CD4-positive, alpha-beta memory T cell (primary cell): ENCODE measurements at regions not wholly inside any gene's neighbourhood (a gene's known extent, or its start where the extent isn't known, plus 50 kb on each side); places are given as distances from the start of the nearest gene placed in this dataset.

ENCODE experiments used
- CTCF ChIA-PET: fragments of 350-600 bp; sonication (Branson Sonifier 250); formaldehyde crosslinking; loops from one replicate; lab custom pipeline; 2021; ENCODE audit warnings: inconsistent platforms; ENCODE audit not compliant: partially characterized antibody; lab: Charles Lee
- POLR2A ChIA-PET: fragments of 350-600 bp; sonication (Branson Sonifier 250); formaldehyde crosslinking; loops from one replicate; lab custom pipeline; 2021; ENCODE audit not compliant: partially characterized antibody; lab: Charles Lee
- DNase-seq, 5 donors: peaks; one replicate each; pipeline versions ENCODE4 v3.0.0 to v3.0.0-alpha.2; 2020 to 2022; ENCODE audit warnings: mixed read lengths in 1 of 5
- H3K27ac ChIP-seq: one replicate; pipeline ENCODE4 v1.7.0; 2013; ENCODE audit warnings: low read depth, low read length
- H3K27me3 ChIP-seq: 2 replicates; pipeline ENCODE4 v1.7.0; 2013; ENCODE audit warnings: mild to moderate bottlenecking, low read length, moderate library complexity; ENCODE audit not compliant: insufficient read depth
- H3K36me3 ChIP-seq: 2 replicates; pipeline ENCODE4 v1.7.0; 2013; ENCODE audit warnings: mild to moderate bottlenecking, low read length, moderate library complexity; ENCODE audit not compliant: insufficient read depth
- H3K4me1 ChIP-seq: 2 replicates; pipeline ENCODE4 v1.7.0; 2013; ENCODE audit warnings: mild to moderate bottlenecking, low read length, moderate library complexity; ENCODE audit not compliant: insufficient read depth
- H3K4me3 ChIP-seq, 2 donors: one replicate each; pipeline ENCODE4 v1.7.0; 2013; ENCODE audit warnings: low read length in 2 of 2, mild to moderate bottlenecking in 1 of 2
- H3K9me3 ChIP-seq, 2 donors: one replicate each; pipeline ENCODE4 v1.7.0; 2013; ENCODE audit warnings: low read length in 2 of 2, control low read depth in 1 of 2; ENCODE audit not compliant: control insufficient read depth in 1 of 2
- H3K27ac Mint-ChIP-seq, 7 donors: one replicate each; pipeline ENCODE4 v1.8.0; 2020 to 2021; ENCODE audit warnings: mixed read lengths in 7 of 7, mild to moderate bottlenecking in 6 of 7, inconsistent platforms in 3 of 7, moderate library complexity in 3 of 7
- H3K27me3 Mint-ChIP-seq, 2 donors: one replicate each; pipeline ENCODE4 v1.8.0; 2020 to 2021; ENCODE audit warnings: mixed read lengths in 2 of 2
- H3K36me3 Mint-ChIP-seq, 2 donors: one replicate each; pipeline ENCODE4 v1.8.0; 2020 to 2021; ENCODE audit warnings: mixed read lengths in 2 of 2, inconsistent platforms in 1 of 2, mild to moderate bottlenecking in 1 of 2
- H3K4me1 Mint-ChIP-seq, 4 donors: one replicate each; pipeline ENCODE4 v1.8.0; 2020 to 2021; ENCODE audit warnings: mixed read lengths in 4 of 4, mild to moderate bottlenecking in 1 of 4
- H3K4me3 Mint-ChIP-seq, 8 donors: one replicate each; pipeline ENCODE4 v1.8.0; 2020 to 2021; ENCODE audit warnings: mixed read lengths in 8 of 8, mild to moderate bottlenecking in 7 of 8, moderate library complexity in 6 of 8, inconsistent platforms in 3 of 8
- H3K9me3 Mint-ChIP-seq, 8 donors: one replicate each; pipeline ENCODE4 v1.8.0; 2020 to 2021; ENCODE audit warnings: mixed read lengths in 8 of 8, mild to moderate bottlenecking in 5 of 8, inconsistent platforms in 3 of 8, moderate library complexity in 1 of 8
- intact Hi-C: fragments of 100-400 bp; cut with micrococcal nuclease; formaldehyde crosslinking; loops from one replicate; pipeline ENCODE4 v1.15.1; 2023

GRCh38 chr6:115271434-115271833, 789.3 kb downstream of the FRK start:
- no peak overlapping the region for H3K27ac ChIP-seq
- Mint-ChIP-seq H3K36me3 (no peaks in the 10 kb centered on the region), H3K4me3 (peak overlapping the region in 1 of 8 donors; percentile 4), H3K27ac (no peak overlapping the region), H3K9me3 (peaks cover 0 to 10% (median 4%) of the 10 kb centered on the region in 8 donors), H3K4me1 (no peaks in the 10 kb centered on the region), H3K27me3 (no peaks in the 10 kb centered on the region)
- no peaks in the 10 kb centered on the region for H3K9me3 ChIP-seq
- ChIA-PET CTCF (no interaction called here), POLR2A (no interaction called here)
- H3K27me3 ChIP-seq, result no peaks in the 10 kb centered on the region
- no peak for DNase-seq
- H3K4me1 ChIP-seq, result no peaks in the 10 kb centered on the region
- intact Hi-C loops, result no loop called here
- H3K4me3 ChIP-seq, result no peak overlapping the region
- H3K36me3 ChIP-seq, result no peaks in the 10 kb centered on the region

- H3K9me3 Mint-ChIP-seq, result peaks cover 0 to 10% (median 4%) of the 10 kb centered on the region in 8 donors
- Histone ChIP-seq H3K27me3 (no peaks in the 10 kb centered on the region), H3K27ac (no peak overlapping the region), H3K4me3 (no peak overlapping the region), H3K9me3 (no peaks in the 10 kb centered on the region), H3K4me1 (no peaks in the 10 kb centered on the region), H3K36me3 (no peaks in the 10 kb centered on the region)
- H3K4me3 Mint-ChIP-seq, result no peak overlapping the region
- H3K27ac Mint-ChIP-seq, result no peak overlapping the region
- DNase-seq, result no peak
- H3K36me3 Mint-ChIP-seq, result no peaks in the 10 kb centered on the region
- no peaks in the 10 kb centered on the region for H3K4me1 Mint-ChIP-seq
- CTCF ChIA-PET, result no interaction called here
- intact Hi-C loops, result no loop called here
- H3K27me3 Mint-ChIP-seq, result no peaks in the 10 kb centered on the region
- POLR2A ChIA-PET, result no interaction called here
Observed at GRCh38 chr6:115270953-115271352, 789.7 kb downstream of the FRK start.

- Histone ChIP-seq H3K4me3 (no peak overlapping the region), H3K9me3 (no peaks in the 10 kb centered on the region), H3K4me1 (no peaks in the 10 kb centered on the region), H3K27me3 (no peaks in the 10 kb centered on the region), H3K27ac (no peak overlapping the region), H3K36me3 (no peaks in the 10 kb centered on the region)
- Mint-ChIP-seq H3K36me3 (no peaks in the 10 kb centered on the region), H3K9me3 (peaks cover 4 to 13% (median 4%) of the 10 kb centered on the region in 8 donors), H3K27me3 (no peaks in the 10 kb centered on the region), H3K4me1 (no peaks in the 10 kb centered on the region), H3K27ac (no peak overlapping the region), H3K4me3 (no peak overlapping the region)
- ChIA-PET POLR2A (no interaction called here), CTCF (no interaction called here)
- intact Hi-C loops, result no loop called here
- no peak for DNase-seq
Observed at GRCh38 chr6:115241373-115241772, 819.3 kb downstream of the FRK start.

GRCh38 chr6:115221198-115221597, 839.5 kb downstream of the FRK start:
- intact Hi-C loops, result no loop called here
- ChIA-PET POLR2A (no interaction called here), CTCF (no interaction called here)
- Histone ChIP-seq H3K9me3 (no peaks in the 10 kb centered on the region), H3K4me1 (no peaks in the 10 kb centered on the region), H3K4me3 (no peak overlapping the region), H3K27ac (no peak overlapping the region), H3K27me3 (no peaks in the 10 kb centered on the region), H3K36me3 (no peaks in the 10 kb centered on the region)
- no peak overlapping the region for H3K27ac Mint-ChIP-seq
- no peak overlapping the region for H3K4me3 Mint-ChIP-seq
- no peaks in the 10 kb centered on the region for H3K4me1 Mint-ChIP-seq
- no peaks in the 10 kb centered on the region for H3K27me3 Mint-ChIP-seq
- peaks cover under 1 to 30% (median 13%) of the 10 kb centered on the region in 8 donors for H3K9me3 Mint-ChIP-seq
- DNase-seq, result no peak
- no peaks in the 10 kb centered on the region for H3K36me3 Mint-ChIP-seq

GRCh38 chr6:115220551-115221159, 840.0 kb downstream of the FRK start:
- H3K9me3 ChIP-seq, result no peaks in the 10 kb centered on the region
- POLR2A ChIA-PET, result no interaction called here
- Mint-ChIP-seq H3K36me3 (no peaks in the 10 kb centered on the region), H3K27me3 (no peaks in the 10 kb centered on the region), H3K27ac (no peak overlapping the region), H3K4me1 (no peaks in the 10 kb centered on the region), H3K4me3 (no peak overlapping the region), H3K9me3 (peaks cover 4 to 28% (median 15%) of the 10 kb centered on the region in 8 donors)
- no peak overlapping the region for H3K4me3 ChIP-seq
- no peak overlapping the region for H3K27ac ChIP-seq
- intact Hi-C loops, result no loop called here
- DNase-seq, result no peak
- CTCF ChIA-PET, result no interaction called here
- no peaks in the 10 kb centered on the region for H3K4me1 ChIP-seq
- no peaks in the 10 kb centered on the region for H3K27me3 ChIP-seq
- no peaks in the 10 kb centered on the region for H3K36me3 ChIP-seq

- Mint-ChIP-seq H3K27me3 (no peaks in the 10 kb centered on the region), H3K9me3 (peaks cover 5 to 25% (median 15%) of the 10 kb centered on the region in 8 donors), H3K27ac (no peak overlapping the region), H3K4me3 (no peak overlapping the region), H3K36me3 (no peaks in the 10 kb centered on the region), H3K4me1 (no peaks in the 10 kb centered on the region)
- CTCF ChIA-PET, result no interaction called here
- intact Hi-C loops, result no loop called here
- Histone ChIP-seq H3K9me3 (no peaks in the 10 kb centered on the region), H3K4me3 (no peak overlapping the region), H3K27ac (no peak overlapping the region), H3K27me3 (no peaks in the 10 kb centered on the region), H3K4me1 (no peaks in the 10 kb centered on the region), H3K36me3 (no peaks in the 10 kb centered on the region)
- POLR2A ChIA-PET, result no interaction called here
- DNase-seq, result no peak
Observed at GRCh38 chr6:115219645-115220044, 841.0 kb downstream of the FRK start.

GRCh38 chr6:115216835-115217234, 843.9 kb downstream of the FRK start:
- no peaks in the 10 kb centered on the region for H3K27me3 Mint-ChIP-seq

More at GRCh38 chr6:115216835-115217234, 843.9 kb downstream of the FRK start:
- Histone ChIP-seq H3K27me3 (no peaks in the 10 kb centered on the region), H3K27ac (no peak overlapping the region), H3K4me1 (no peaks in the 10 kb centered on the region), H3K4me3 (no peak overlapping the region), H3K9me3 (no peaks in the 10 kb centered on the region), H3K36me3 (no peaks in the 10 kb centered on the region)
- ChIA-PET CTCF (no interaction called here), POLR2A (no interaction called here)
- DNase-seq, result no peak
- no peaks in the 10 kb centered on the region for H3K36me3 Mint-ChIP-seq
- H3K27ac Mint-ChIP-seq, result no peak overlapping the region
- peaks cover 7 to 23% (median 14%) of the 10 kb centered on the region in 8 donors for H3K9me3 Mint-ChIP-seq
- no peaks in the 10 kb centered on the region for H3K4me1 Mint-ChIP-seq
- H3K4me3 Mint-ChIP-seq, result no peak overlapping the region
- intact Hi-C loops, result no loop called here
